Osteocyte (in vitro differentiated cells): ENCODE measurements at regions not wholly inside any gene's neighbourhood (a gene's known extent, or its start where the extent isn't known, plus 50 kb on each side); places are given as distances from the start of the nearest gene placed in this dataset.
"Not testable (repeated sequence)": the region's sequence is repeated elsewhere in the genome, so short reads cannot be mapped to it uniquely, and the experiment has no call there.

ENCODE experiments used
- DNase-seq: peaks from one replicate; pipeline ENCODE4 v3.0.0; 2021; ENCODE audit warnings: mixed read lengths; ENCODE audit not compliant: unreplicated experiment; ENCODE audit errors: extremely low spot score
- H3K27ac Mint-ChIP-seq: one replicate; pipeline ENCODE4 v1.8.0; 2021; ENCODE audit warnings: mild to moderate bottlenecking, mixed read lengths; ENCODE audit not compliant: unreplicated experiment
- H3K27me3 Mint-ChIP-seq: one replicate; pipeline ENCODE4 v1.8.0; 2021; ENCODE audit warnings: mixed read lengths; ENCODE audit not compliant: unreplicated experiment
- H3K36me3 Mint-ChIP-seq: one replicate; pipeline ENCODE4 v1.8.0; 2021; ENCODE audit warnings: mixed read lengths; ENCODE audit not compliant: unreplicated experiment
- H3K4me1 Mint-ChIP-seq: one replicate; pipeline ENCODE4 v1.8.0; 2021; ENCODE audit warnings: mixed read lengths; ENCODE audit not compliant: unreplicated experiment
- H3K4me3 Mint-ChIP-seq: one replicate; pipeline ENCODE4 v1.8.0; 2021; ENCODE audit warnings: mild to moderate bottlenecking, moderate library complexity, mixed read lengths; ENCODE audit not compliant: unreplicated experiment
- H3K9me3 Mint-ChIP-seq: one replicate; pipeline ENCODE4 v1.8.0; 2021; ENCODE audit warnings: mixed read lengths; ENCODE audit not compliant: unreplicated experiment
- CTCF ChIP-seq: fragments of 200-600 bp; sonication (generic); IDR thresholded peaks from 2 replicates; pipeline ENCODE4 v1.5.0; 2021; ENCODE audit warnings: antibody characterized with exemption, mild to moderate bottlenecking, moderate library complexity

- Mint-ChIP-seq H3K36me3 (no peaks in the 10 kb centered on the region), H3K4me1 (peaks cover 43% of the 10 kb centered on the region), H3K27me3 (no peaks in the 10 kb centered on the region), H3K9me3 (peaks cover 4% of the 10 kb centered on the region), H3K4me3 (no peak overlapping the region), H3K27ac (no peak overlapping the region)
- TF ChIP-seq CTCF: no peak
- DNase-seq: no peak
Measured at GRCh38 chr10:61589547-61590243, 73.0 kb upstream of the CABCOCO1 start.

GRCh38 chr10:61588770-61589211 is 73.9 kb upstream of the CABCOCO1 start:
- H3K4me3 Mint-ChIP-seq: no peak overlapping the region
- H3K27me3 Mint-ChIP-seq: no peaks in the 10 kb centered on the region
- no peak for DNase-seq

GRCh38 chr10:61586829-61587228 is 75.9 kb upstream of the CABCOCO1 start:
- H3K4me3 Mint-ChIP-seq: no peak overlapping the region
- no peak for TF ChIP-seq CTCF

More at GRCh38 chr10:61588770-61589211, 73.9 kb upstream of the CABCOCO1 start:
- no peaks in the 10 kb centered on the region for H3K36me3 Mint-ChIP-seq
- H3K9me3 Mint-ChIP-seq: peaks cover 8% of the 10 kb centered on the region
- H3K4me1 Mint-ChIP-seq: peaks cover 43% of the 10 kb centered on the region
- no peak overlapping the region for H3K27ac Mint-ChIP-seq
- TF ChIP-seq CTCF: no peak

GRCh38 chr10:61580608-61581007 is 82.1 kb upstream of the CABCOCO1 start:
- TF ChIP-seq CTCF: no peak
- Mint-ChIP-seq H3K36me3 (no peaks in the 10 kb centered on the region), H3K4me3 (no peak overlapping the region), H3K27ac (no peak overlapping the region), H3K4me1 (peaks cover 2% of the 10 kb centered on the region), H3K9me3 (peaks cover 7% of the 10 kb centered on the region), H3K27me3 (no peaks in the 10 kb centered on the region)
- no peak for DNase-seq

More at GRCh38 chr10:61586829-61587228, 75.9 kb upstream of the CABCOCO1 start:
- no peak overlapping the region for H3K27ac Mint-ChIP-seq
- H3K27me3 Mint-ChIP-seq: no peaks in the 10 kb centered on the region
- no peak for DNase-seq
- no peaks in the 10 kb centered on the region for H3K36me3 Mint-ChIP-seq
- peaks cover 43% of the 10 kb centered on the region for H3K4me1 Mint-ChIP-seq
- H3K9me3 Mint-ChIP-seq: peaks cover 8% of the 10 kb centered on the region

GRCh38 chr10:61570204-61570603 is 92.5 kb upstream of the CABCOCO1 start:
- not testable (repeated sequence) for H3K27me3 Mint-ChIP-seq, DNase-seq, H3K27ac Mint-ChIP-seq, H3K4me1 Mint-ChIP-seq, H3K4me3 Mint-ChIP-seq
- Mint-ChIP-seq H3K36me3 (peaks cover 12% of the 10 kb centered on the region), H3K9me3 (peaks cover 26% of the 10 kb centered on the region)
